IPS-15b (cell line): ENCODE measurements at regions not wholly inside any gene's neighbourhood (a gene's known extent, or its start where the extent isn't known, plus 50 kb on each side); places are given as distances from the start of the nearest gene placed in this dataset.

Experiments used
- H3K27me3 ChIP-seq: one replicate; pipeline ENCODE4 v1.6.1; 2013; ENCODE audit warnings: low read length; ENCODE audit not compliant: control insufficient read depth, insufficient read depth
- H3K36me3 ChIP-seq: one replicate; pipeline ENCODE4 v1.6.1; 2013; ENCODE audit warnings: low read length; ENCODE audit not compliant: control insufficient read depth, insufficient read depth
- H3K4me1 ChIP-seq: one replicate; pipeline ENCODE4 v1.6.1; 2013; ENCODE audit warnings: mild to moderate bottlenecking, low read length; ENCODE audit not compliant: control insufficient read depth, insufficient read depth
- H3K4me3 ChIP-seq: one replicate; pipeline ENCODE4 v1.5.1; 2013; ENCODE audit warnings: low read depth, low read length
- H3K9ac ChIP-seq: one replicate; pipeline ENCODE4 v1.6.1; 2013; ENCODE audit warnings: low read depth, mild to moderate bottlenecking, low read length
- H3K9me3 ChIP-seq: one replicate; pipeline ENCODE4 v1.6.1; 2013; ENCODE audit warnings: mild to moderate bottlenecking, low read length; ENCODE audit not compliant: control insufficient read depth, insufficient read depth

DNA sequence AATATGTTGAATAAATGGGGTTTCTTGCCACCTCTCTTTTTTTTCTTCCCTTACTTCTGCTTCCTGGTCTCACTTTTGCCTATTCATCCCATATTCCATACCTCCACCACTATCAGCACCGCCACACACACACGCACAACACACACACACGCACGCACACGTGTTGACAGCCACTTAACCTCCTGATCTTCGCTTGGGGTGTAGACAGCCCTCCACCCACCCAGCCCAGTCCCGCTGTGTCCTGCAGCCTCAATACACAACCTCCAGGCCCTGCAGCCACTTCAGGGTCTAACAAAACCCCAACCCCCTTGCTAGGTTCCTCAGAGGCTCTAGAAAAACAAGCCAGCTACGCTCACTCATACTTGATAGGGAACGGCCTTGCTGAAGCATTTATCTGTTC is 72.3 kb downstream of the LINC00237 start:
- H3K4me1 ChIP-seq = no peaks in the 10 kb centered on the region

GRCh38 chr20:21031666-21032065 is 74.5 kb downstream of the LINC00237 start:
- H3K9ac ChIP-seq = no peak overlapping the region
- H3K36me3 ChIP-seq = no peaks in the 10 kb centered on the region
- H3K9me3 ChIP-seq = no peaks in the 10 kb centered on the region
- no peaks in the 10 kb centered on the region for H3K4me1 ChIP-seq
- no peaks in the 10 kb centered on the region for H3K27me3 ChIP-seq
- H3K4me3 ChIP-seq = no peak overlapping the region

More for the DNA sequence above, 72.3 kb downstream of the LINC00237 start:
- Histone ChIP-seq H3K36me3 (no peaks in the 10 kb centered on the region), H3K4me3 (no peak overlapping the region), H3K27me3 (no peaks in the 10 kb centered on the region), H3K9me3 (no peaks in the 10 kb centered on the region), H3K9ac (no peak overlapping the region)

GRCh38 chr20:21029341-21029740 is 76.8 kb downstream of the LINC00237 start:
- Histone ChIP-seq H3K36me3 (no peaks in the 10 kb centered on the region), H3K4me3 (no peak overlapping the region)

DNA sequence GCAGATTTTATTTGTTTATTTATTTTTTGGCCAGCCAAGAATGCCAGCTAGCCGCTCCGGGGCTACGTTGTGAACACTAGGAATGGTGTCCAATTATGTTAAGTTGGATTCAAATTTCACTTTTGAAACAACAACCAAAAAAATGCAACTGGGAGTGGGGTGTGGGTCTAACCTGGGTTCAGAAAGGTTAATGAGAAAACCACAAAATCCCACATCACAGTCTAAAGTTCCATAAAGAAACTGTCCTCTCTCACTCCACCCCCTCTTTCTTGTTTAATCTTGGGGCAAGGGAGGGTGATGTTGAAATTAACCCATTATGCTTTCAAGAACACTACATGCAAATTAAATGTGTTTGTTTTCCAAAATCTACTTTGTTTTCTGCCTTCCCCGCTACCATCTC is 77.2 kb downstream of the LINC00237 start:
- no peak overlapping the region for H3K9ac ChIP-seq
- no peaks in the 10 kb centered on the region for H3K27me3 ChIP-seq
- H3K4me1 ChIP-seq = no peaks in the 10 kb centered on the region
- no peaks in the 10 kb centered on the region for H3K9me3 ChIP-seq
- H3K4me3 ChIP-seq = no peak overlapping the region
- H3K36me3 ChIP-seq = no peaks in the 10 kb centered on the region

More at GRCh38 chr20:21029341-21029740, 76.8 kb downstream of the LINC00237 start:
- Histone ChIP-seq H3K27me3 (no peaks in the 10 kb centered on the region), H3K9ac (no peak overlapping the region), H3K9me3 (no peaks in the 10 kb centered on the region), H3K4me1 (no peaks in the 10 kb centered on the region)

DNA sequence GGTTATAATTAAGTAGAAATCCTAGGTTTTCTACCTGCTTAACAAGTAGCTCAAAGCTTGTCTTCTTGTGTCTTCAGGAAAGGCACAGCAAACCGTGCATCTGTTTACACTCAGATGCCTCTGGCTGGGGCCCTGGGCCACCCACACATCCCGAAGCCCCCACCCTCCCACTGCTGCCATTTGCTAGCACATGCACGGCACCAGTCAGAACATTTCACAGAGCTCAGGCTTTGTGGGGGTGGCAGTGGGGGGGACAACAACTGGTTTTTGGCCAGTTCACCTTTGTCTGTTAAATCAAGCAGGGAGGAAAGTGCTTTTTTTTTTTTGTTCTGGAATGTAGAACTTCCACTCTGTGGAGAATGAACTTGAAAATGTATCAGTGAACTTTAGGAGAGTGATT is 77.7 kb downstream of the LINC00237 start:
- H3K9me3 ChIP-seq = no peaks in the 10 kb centered on the region
- no peak overlapping the region for H3K4me3 ChIP-seq
- no peaks in the 10 kb centered on the region for H3K27me3 ChIP-seq
- H3K4me1 ChIP-seq = no peaks in the 10 kb centered on the region
- H3K9ac ChIP-seq = no peak overlapping the region
- H3K36me3 ChIP-seq = no peaks in the 10 kb centered on the region

DNA sequence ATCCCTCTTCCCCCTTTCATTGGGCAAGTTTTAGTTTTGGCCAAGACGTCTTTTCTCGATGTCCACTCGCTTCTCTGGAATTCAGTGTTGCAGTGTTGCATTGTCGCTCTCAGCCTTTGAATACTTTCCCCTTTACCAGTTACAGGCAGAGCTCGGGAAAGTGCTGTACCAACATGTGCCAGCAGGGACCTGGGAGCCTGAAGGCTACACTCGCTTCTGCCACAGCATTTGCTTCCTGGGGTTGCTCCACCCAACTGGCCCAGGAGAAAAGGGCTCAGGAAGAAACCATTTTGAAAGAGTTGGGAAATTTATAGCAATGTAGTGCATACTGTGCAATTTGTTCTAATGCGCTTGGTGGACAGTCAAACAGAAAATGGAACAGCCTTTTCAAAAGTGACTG is 78.6 kb downstream of the LINC00237 start:
- Histone ChIP-seq H3K36me3 (no peaks in the 10 kb centered on the region), H3K4me1 (no peaks in the 10 kb centered on the region)

DNA sequence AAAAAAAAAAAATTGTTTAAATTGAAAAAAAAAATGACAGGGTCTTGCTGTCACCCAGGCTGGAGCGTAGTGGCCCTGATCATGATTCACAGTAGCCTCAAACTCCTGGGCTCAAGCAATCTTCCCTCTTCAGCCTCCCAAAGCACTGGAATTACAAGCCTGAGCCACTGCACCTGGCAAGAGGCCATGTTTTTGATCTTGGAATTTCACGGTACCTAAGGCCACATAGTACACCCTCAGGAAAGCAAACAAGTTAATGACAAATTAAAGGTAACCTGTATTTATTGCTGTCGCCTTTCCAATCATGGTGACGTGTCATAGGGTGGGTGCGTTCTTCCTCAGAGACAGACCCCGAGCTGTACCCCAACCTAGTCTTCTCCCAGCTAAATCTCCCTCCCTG is 79.2 kb downstream of the LINC00237 start:
- no peaks in the 10 kb centered on the region for H3K36me3 ChIP-seq
- no peaks in the 10 kb centered on the region for H3K9me3 ChIP-seq
- no peaks in the 10 kb centered on the region for H3K4me1 ChIP-seq
- no peak overlapping the region for H3K4me3 ChIP-seq
- H3K9ac ChIP-seq = no peak overlapping the region
- no peaks in the 10 kb centered on the region for H3K27me3 ChIP-seq

More for the DNA sequence above, 78.6 kb downstream of the LINC00237 start:
- no peaks in the 10 kb centered on the region for H3K9me3 ChIP-seq
- no peaks in the 10 kb centered on the region for H3K27me3 ChIP-seq
- H3K4me3 ChIP-seq = no peak overlapping the region
- no peak overlapping the region for H3K9ac ChIP-seq

GRCh38 chr20:21024420-21024819 is 81.7 kb downstream of the LINC00237 start:
- no peak overlapping the region for H3K4me3 ChIP-seq
- H3K9ac ChIP-seq = no peak overlapping the region
- no peaks in the 10 kb centered on the region for H3K36me3 ChIP-seq
- H3K27me3 ChIP-seq = no peaks in the 10 kb centered on the region
- no peaks in the 10 kb centered on the region for H3K9me3 ChIP-seq
- no peaks in the 10 kb centered on the region for H3K4me1 ChIP-seq

DNA sequence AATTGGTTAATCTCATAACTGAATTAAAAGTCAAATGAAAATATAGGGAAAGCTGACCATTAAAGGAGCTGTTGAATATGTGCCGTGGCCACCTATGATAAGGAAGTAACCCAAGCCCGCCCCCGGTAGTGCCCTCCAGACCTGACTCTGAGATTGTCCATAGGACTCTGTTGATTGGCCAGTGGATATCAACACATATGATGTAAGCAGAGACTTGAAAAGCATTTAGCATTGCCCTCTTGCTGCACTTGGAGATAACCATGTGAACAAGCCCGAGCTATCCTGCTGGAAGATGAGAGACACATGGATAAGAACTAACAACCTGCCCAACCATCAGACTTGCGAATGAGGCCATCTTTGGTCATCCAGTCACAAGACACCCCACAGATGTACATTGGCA is 83.2 kb downstream of the LINC00237 start:
- no peaks in the 10 kb centered on the region for H3K4me1 ChIP-seq
- no peaks in the 10 kb centered on the region for H3K27me3 ChIP-seq
- no peaks in the 10 kb centered on the region for H3K9me3 ChIP-seq
- no peak overlapping the region for H3K4me3 ChIP-seq
- no peaks in the 10 kb centered on the region for H3K36me3 ChIP-seq
- H3K9ac ChIP-seq = no peak overlapping the region

- Histone ChIP-seq H3K4me1 (no peaks in the 10 kb centered on the region), H3K27me3 (no peaks in the 10 kb centered on the region), H3K4me3 (no peak overlapping the region), H3K36me3 (no peaks in the 10 kb centered on the region), H3K9me3 (no peaks in the 10 kb centered on the region), H3K9ac (no peak overlapping the region)
These were observed 84.7 kb downstream of the LINC00237 start for GRCh38 chr20:21021472-21021790.

DNA sequence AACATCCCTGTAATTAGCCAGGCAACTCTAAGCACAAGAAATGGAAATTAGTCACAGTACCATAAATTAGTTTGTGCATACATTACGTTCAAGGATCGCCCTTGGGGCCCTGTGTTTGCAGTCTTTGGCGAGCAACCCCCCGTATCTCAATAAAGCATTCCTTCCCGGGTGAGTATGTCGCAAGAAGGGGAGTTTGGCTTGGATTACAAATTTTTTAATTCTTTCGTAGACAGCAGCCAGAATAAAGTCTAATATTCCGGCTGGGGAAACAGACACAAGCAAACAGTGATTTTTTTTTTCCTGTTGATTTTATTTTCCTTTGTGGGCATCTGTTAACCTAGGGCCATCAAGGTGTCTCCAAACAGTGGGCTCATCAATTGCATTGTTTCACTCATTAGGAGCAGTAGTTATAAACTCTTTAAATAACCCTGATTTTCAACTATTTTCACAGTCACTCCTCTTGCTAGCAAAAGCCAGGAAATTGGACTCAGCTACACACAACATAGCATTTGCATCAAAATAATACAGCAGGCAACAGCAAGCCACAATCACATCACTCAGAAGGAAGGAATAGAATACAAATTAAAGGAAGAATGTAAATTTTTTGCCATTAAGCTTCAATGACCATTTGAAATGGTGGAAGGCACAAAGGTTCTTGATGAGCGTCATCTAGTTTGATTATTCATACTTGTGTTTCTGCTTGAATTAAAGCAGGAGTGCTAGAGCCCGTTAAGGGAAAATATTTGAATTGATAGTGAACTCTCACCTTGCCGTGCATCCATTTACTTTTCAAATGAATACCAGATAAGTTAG is 85.3 kb downstream of the LINC00237 start:
- Histone ChIP-seq H3K36me3 (no peaks in the 10 kb centered on the region), H3K9ac (no peak overlapping the region), H3K4me3 (no peak overlapping the region), H3K27me3 (no peaks in the 10 kb centered on the region), H3K4me1 (no peaks in the 10 kb centered on the region), H3K9me3 (no peaks in the 10 kb centered on the region)

DNA sequence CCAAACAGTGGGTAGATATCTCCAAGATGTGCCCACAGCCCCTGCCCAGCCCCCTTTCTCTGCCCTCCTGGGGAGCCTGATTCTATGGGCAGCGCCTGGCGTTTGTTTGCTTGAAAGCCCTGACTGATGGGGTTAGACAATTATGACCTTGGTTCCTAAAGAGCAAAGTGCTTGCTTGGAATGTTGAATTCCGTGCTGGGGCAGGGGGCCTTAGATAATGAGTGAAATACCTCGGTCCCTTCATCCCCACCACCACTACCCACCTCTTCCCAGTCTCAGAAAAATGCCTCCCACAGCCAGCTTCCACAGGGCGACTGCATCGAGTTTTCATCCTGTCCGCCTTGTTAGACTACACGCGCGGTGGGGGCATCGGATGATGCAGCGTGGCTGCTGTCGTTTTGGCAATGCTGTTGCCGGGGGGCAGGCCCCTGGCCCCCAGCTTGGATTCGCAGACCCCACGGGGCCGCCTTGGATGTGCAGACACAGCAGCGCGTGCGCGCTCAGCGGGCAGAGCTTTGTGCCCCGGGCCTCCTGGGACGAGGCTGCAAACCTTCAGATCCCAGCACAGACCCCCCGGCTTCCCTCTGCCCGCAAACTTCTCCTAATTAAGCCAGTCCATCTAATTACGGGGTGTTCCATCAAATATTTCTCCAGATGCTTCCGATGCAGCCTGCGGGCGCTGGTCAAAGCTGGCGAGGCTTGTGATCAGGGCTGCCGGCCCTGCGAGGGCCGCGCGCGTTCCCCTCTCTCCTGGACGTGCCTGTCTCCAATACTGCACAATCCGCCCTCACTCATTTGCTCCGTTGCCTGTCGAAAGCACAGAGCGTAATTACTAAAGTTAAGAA is 86.1 kb downstream of the LINC00237 start:
- H3K4me1 ChIP-seq = no peaks in the 10 kb centered on the region
- H3K9ac ChIP-seq = no peak overlapping the region
- H3K36me3 ChIP-seq = no peaks in the 10 kb centered on the region
- no peaks in the 10 kb centered on the region for H3K27me3 ChIP-seq
- H3K4me3 ChIP-seq = no peak overlapping the region
- no peaks in the 10 kb centered on the region for H3K9me3 ChIP-seq
